ENCODE measurements at regions not wholly inside any gene's neighbourhood (a gene's known extent, or its start where the extent isn't known, plus 50 kb on each side); places are given as distances from the start of the nearest gene placed in this dataset.

DNA sequence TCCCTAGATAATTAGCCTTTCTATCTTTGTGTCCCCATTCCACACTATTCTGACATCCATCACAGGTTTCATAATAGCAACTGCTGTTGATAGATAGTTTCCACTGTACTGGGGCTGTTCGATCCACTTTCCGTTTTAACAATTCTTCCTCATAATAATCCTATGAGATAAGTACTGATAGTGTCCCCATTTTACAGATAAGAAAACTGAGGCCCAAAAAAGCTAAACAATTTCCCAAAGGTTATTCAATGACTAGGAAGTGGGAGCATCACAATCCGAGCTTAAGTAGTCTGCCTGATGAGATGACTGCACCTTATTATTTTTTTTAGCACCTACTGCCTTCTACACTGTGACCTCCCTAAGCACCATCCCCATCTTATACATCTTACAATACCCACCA, 569.2 kb downstream of the STK39 start:
- no peak overlapping the region for H3K27ac ChIP-seq
- no peaks in the 10 kb centered on the region for H3K36me3 ChIP-seq
- intact Hi-C loops (cut with DNase I), result no loop called here
- no peaks in the 10 kb centered on the region for H3K9me3 ChIP-seq
- no peaks in the 10 kb centered on the region for H3K27me3 ChIP-seq
- H3K4me1 ChIP-seq, result no peaks in the 10 kb centered on the region
- no peak overlapping the region for H3K4me3 ChIP-seq
- TF ChIP-seq EP300 (IDR thresholded peaks at IDR 0.05) (no peak), POLR2AphosphoS5 (IDR thresholded peaks at IDR 0.05) (no peak), POLR2A (IDR thresholded peaks at IDR 0.05) (no peak)
- TF ChIP-seq, protein P1, sequence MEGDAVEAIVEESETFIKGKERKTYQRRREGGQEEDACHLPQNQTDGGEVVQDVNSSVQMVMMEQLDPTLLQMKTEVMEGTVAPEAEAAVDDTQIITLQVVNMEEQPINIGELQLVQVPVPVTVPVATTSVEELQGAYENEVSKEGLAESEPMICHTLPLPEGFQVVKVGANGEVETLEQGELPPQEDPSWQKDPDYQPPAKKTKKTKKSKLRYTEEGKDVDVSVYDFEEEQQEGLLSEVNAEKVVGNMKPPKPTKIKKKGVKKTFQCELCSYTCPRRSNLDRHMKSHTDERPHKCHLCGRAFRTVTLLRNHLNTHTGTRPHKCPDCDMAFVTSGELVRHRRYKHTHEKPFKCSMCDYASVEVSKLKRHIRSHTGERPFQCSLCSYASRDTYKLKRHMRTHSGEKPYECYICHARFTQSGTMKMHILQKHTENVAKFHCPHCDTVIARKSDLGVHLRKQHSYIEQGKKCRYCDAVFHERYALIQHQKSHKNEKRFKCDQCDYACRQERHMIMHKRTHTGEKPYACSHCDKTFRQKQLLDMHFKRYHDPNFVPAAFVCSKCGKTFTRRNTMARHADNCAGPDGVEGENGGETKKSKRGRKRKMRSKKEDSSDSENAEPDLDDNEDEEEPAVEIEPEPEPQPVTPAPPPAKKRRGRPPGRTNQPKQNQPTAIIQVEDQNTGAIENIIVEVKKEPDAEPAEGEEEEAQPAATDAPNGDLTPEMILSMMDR (IDR thresholded peaks at IDR 0.05), result no peak
- DNase-seq, result no peak
- WGBS, 2 donors, result 93 to 96% methylated on average over 3 of the region's 3 CpGs

DNA sequence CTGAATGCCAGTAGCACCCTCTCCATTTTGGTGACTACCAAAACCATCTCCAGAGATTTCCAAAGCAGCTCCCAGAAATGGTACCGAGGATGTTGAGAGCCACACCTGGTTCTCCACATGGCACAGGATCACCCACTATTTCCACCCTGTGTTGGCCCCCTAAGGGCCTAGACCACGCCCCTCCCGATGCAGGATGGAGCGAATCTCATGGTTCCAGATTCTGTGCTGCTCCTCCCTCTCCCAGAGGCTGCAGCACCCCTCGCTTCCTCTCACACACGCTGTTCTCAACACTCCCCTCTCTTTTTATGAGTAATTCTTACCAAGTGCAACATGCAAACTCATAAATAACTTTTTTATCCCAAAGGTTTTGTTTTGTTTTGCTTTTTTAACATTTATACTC, 571.5 kb downstream of the STK39 start:
- DNase-seq, result no peak
- intact Hi-C loops (cut with DNase I), result no loop called here
- Histone ChIP-seq H3K4me3 (no peak overlapping the region), H3K27me3 (no peaks in the 10 kb centered on the region), H3K36me3 (no peaks in the 10 kb centered on the region), H3K9me3 (peaks cover 0 to 2% (median 0%) of the 10 kb centered on the region in 4 donors), H3K4me1 (no peaks in the 10 kb centered on the region), H3K27ac (no peak overlapping the region)
- TF ChIP-seq POLR2AphosphoS5 (IDR thresholded peaks at IDR 0.05) (no peak), EP300 (IDR thresholded peaks at IDR 0.05) (no peak), POLR2A (IDR thresholded peaks at IDR 0.05) (no peak)
- TF ChIP-seq, protein P1 (IDR thresholded peaks at IDR 0.05), result no peak
- whole genome bisulfite sequencing, 2 donors, result 83 to 90% methylated on average over 6 of the region's 6 CpGs

DNA sequence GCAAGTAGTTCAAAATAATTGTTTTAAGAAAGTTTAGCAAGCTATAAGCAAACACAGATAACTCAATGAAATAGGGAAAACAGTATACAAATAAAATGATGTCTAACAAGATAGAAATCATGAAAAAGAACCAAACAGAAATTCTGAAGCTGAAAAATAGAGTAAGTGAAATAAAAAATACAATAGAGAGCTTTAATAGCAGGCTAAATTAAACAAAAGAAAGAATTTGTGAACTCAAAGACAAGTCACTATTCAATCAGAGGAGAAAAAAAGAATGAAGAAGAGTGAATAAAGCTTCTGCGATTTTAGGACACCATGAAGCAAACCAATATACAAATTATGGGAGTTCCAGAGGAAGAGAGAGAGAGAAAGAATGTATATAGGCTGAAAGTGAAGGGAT, 576.8 kb downstream of the STK39 start:
- intact Hi-C loops (cut with DNase I), result no loop called here
- Histone ChIP-seq H3K27me3 (no peaks in the 10 kb centered on the region), H3K36me3 (no peaks in the 10 kb centered on the region), H3K4me1 (no peaks in the 10 kb centered on the region), H3K9me3 (peaks cover 0 to 13% (median 3%) of the 10 kb centered on the region in 4 donors), H3K27ac (no peak overlapping the region), H3K4me3 (no peak overlapping the region)
- TF ChIP-seq, protein P1 (IDR thresholded peaks at IDR 0.05), result no peak
- TF ChIP-seq POLR2A (IDR thresholded peaks at IDR 0.05), result no peak
- TF ChIP-seq POLR2AphosphoS5 (IDR thresholded peaks at IDR 0.05), result no peak
- TF ChIP-seq EP300 (IDR thresholded peaks at IDR 0.05), result no peak
- 0% methylated on average over 1 of the region's 1 CpG for WGBS, 2 donors
- no peak for DNase-seq

DNA sequence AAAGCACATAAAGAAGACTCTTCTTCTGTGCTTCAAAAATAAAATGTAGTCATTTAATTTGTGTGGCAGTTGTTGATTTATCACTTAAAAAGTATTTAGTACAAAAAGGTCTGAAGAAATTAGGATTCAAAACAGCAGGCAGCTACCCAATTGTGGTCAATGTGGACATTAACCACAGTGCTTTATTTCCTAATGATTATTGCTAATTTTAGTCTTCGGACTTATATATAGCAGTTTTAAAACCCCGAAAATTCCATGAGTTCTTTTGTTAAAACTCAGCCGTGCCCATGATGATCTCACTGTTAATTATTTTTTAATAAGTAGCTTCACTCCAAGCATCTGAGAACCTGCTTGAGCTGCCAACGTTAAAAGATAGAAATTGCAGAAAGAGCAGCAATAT, 594.3 kb downstream of the STK39 start:
- intact Hi-C loops (cut with DNase I), result no loop called here
- DNase-seq, result no peak
- 94 to 96% methylated on average over 4 of the region's 4 CpGs for WGBS, 2 donors
- no peak for TF ChIP-seq POLR2AphosphoS5 (IDR thresholded peaks at IDR 0.05)
- TF ChIP-seq POLR2A (IDR thresholded peaks at IDR 0.05), result no peak
- TF ChIP-seq, protein P1 (IDR thresholded peaks at IDR 0.05), result no peak
- TF ChIP-seq EP300 (IDR thresholded peaks at IDR 0.05), result no peak
- Histone ChIP-seq H3K4me1 (no peaks in the 10 kb centered on the region), H3K9me3 (no peaks in the 10 kb centered on the region), H3K27me3 (no peaks in the 10 kb centered on the region), H3K36me3 (no peaks in the 10 kb centered on the region), H3K4me3 (no peak overlapping the region), H3K27ac (no peak overlapping the region)

DNA sequence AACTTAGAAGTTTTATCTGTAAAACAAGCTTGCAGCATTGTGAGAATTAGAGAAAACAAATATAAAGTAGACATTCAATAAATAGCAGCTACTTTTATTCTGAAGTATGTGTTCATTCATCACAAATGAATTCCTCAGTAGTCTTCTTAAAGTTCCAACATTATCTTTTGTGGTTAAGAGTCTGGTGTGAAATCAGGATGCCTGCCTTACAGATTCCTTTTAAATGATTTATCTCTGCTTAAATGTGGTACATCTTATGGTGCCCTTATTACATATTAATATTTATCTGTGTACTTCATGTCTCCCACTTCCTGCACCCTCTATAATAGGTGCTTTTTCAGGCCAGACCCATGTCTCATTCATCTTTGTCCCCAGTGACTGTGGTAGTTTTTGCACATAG, 595.0 kb downstream of the STK39 start:
- intact Hi-C loops (cut with DNase I), result no loop called here
- Histone ChIP-seq H3K4me1 (no peaks in the 10 kb centered on the region), H3K36me3 (no peaks in the 10 kb centered on the region), H3K9me3 (no peaks in the 10 kb centered on the region), H3K27ac (no peak overlapping the region), H3K27me3 (no peaks in the 10 kb centered on the region), H3K4me3 (no peak overlapping the region)
- no peak for DNase-seq
- TF ChIP-seq EP300 (IDR thresholded peaks at IDR 0.05) (no peak), POLR2AphosphoS5 (IDR thresholded peaks at IDR 0.05) (no peak)
